Neuron (in vitro differentiated cells): ENCODE measurements at regions not wholly inside any gene's neighbourhood (a gene's known extent, or its start where the extent isn't known, plus 50 kb on each side); places are given as distances from the start of the nearest gene placed in this dataset.

Source experiments
- H2AFZ ChIP-seq: one replicate; pipeline ENCODE4 v1.6.1; 2013; ENCODE audit warnings: low read depth, mild to moderate bottlenecking, inconsistent platforms, low read length, moderate library complexity
- H3K27me3 ChIP-seq: one replicate; pipeline ENCODE4 v1.6.1; 2013; ENCODE audit warnings: low read length; ENCODE audit not compliant: insufficient read depth
- H3K36me3 ChIP-seq: one replicate; pipeline ENCODE4 v1.6.1; 2013; ENCODE audit warnings: low read length; ENCODE audit not compliant: insufficient read depth
- H3K4me1 ChIP-seq: one replicate; pipeline ENCODE4 v1.6.1; 2013; ENCODE audit warnings: low read length; ENCODE audit not compliant: insufficient read depth
- H3K4me3 ChIP-seq: 2 replicates; pipeline ENCODE4 v1.5.1; 2013; ENCODE audit warnings: mild to moderate bottlenecking, low read length, moderate library complexity
- H3K9me3 ChIP-seq: one replicate; pipeline ENCODE4 v1.6.1; 2013; ENCODE audit warnings: low read length

DNA sequence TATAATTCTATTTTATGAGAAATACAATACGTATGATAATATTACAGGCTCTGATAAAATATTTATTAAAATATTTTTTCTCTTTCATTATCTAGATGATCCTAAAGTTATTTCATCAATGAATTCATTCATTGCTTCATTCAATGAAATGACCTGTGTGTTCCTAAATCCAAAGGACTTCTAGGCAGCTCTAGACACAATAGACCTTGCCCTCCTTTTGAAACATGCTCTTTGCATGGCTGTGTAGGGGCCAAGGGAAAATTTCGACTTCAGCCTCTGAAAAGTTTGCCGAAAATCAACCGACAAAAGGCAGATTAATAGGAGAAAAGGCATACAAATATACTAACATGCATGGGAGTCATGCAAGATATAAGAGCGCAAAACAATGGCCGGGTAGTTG is 402.0 kb downstream of the ELAVL2 start:
- H3K4me3 ChIP-seq, result no peak overlapping the region
- H3K36me3 ChIP-seq, result no peaks in the 10 kb centered on the region
- no peaks in the 10 kb centered on the region for H3K4me1 ChIP-seq
- H2AFZ ChIP-seq, result no peak overlapping the region
- H3K27me3 ChIP-seq, result no peaks in the 10 kb centered on the region
- no peaks in the 10 kb centered on the region for H3K9me3 ChIP-seq

DNA sequence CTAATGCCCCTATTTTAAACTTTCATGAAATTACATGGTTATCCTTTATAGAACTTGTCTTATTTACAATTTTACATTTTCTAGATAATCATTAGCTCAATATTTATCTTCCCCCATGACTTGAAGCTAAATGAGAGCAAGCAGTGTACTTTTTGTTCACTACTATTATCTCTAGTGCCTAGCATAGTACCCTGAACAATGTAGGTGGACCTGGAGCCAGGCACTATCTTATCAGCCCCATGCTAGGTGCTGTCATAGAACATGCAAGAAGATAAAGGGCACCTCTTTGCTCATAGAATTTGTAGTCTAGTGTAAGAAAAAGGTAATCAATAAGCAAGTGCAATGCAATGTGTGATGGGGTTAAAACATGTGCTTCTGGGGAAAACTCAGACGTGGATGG is 399.9 kb downstream of the ELAVL2 start:
- Histone ChIP-seq H3K4me3 (no peak overlapping the region), H3K9me3 (no peaks in the 10 kb centered on the region), H3K27me3 (peaks cover 2% of the 10 kb centered on the region), H3K4me1 (no peaks in the 10 kb centered on the region), H2AFZ (no peak overlapping the region), H3K36me3 (no peaks in the 10 kb centered on the region)

DNA sequence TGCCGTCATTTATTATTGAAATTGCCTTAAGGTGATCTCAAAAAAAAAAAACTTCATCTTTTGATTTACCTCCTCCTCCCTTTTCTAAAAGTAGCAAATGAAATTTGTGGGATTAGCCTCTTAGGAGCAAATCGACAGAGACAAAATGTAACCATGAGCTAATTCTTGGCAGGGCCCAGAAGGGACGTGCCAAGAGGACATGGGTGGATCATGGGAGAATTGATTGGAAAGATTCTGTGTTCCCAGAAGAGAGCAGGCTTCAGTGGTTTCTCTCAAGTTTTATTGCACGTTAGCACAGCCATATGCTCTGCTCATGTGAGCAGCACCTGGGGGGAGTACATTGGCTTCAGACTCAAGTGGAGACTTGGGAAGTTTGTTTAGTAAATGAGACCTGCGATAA is 394.6 kb downstream of the ELAVL2 start:
- H3K36me3 ChIP-seq, result no peaks in the 10 kb centered on the region
- H2AFZ ChIP-seq, result no peak overlapping the region
- H3K9me3 ChIP-seq, result no peaks in the 10 kb centered on the region
- no peaks in the 10 kb centered on the region for H3K4me1 ChIP-seq
- peaks cover 2% of the 10 kb centered on the region for H3K27me3 ChIP-seq
- no peak overlapping the region for H3K4me3 ChIP-seq

DNA sequence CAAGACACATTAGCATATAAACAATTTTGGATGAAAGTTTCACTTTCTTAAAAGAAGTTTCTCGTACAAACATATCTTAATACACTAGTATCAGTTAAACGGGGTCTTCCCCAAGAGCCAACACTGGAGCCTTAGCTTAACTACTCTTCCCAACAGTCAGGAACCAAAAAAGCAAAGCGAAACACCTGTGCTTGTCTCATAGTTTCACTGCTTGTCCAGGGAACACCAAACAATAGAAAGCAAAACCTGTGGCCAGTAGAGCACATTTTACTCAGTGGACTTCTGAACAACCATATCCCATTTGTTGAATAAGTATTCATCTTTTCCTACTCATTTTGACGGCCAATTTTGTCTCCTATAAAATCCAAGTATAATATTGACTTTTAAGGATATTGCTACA is 391.4 kb downstream of the ELAVL2 start:
- H3K4me1 ChIP-seq, result no peaks in the 10 kb centered on the region
- H3K36me3 ChIP-seq, result no peaks in the 10 kb centered on the region
- H2AFZ ChIP-seq, result no peak overlapping the region
- no peaks in the 10 kb centered on the region for H3K27me3 ChIP-seq
- H3K4me3 ChIP-seq, result no peak overlapping the region
- H3K9me3 ChIP-seq, result no peaks in the 10 kb centered on the region

DNA sequence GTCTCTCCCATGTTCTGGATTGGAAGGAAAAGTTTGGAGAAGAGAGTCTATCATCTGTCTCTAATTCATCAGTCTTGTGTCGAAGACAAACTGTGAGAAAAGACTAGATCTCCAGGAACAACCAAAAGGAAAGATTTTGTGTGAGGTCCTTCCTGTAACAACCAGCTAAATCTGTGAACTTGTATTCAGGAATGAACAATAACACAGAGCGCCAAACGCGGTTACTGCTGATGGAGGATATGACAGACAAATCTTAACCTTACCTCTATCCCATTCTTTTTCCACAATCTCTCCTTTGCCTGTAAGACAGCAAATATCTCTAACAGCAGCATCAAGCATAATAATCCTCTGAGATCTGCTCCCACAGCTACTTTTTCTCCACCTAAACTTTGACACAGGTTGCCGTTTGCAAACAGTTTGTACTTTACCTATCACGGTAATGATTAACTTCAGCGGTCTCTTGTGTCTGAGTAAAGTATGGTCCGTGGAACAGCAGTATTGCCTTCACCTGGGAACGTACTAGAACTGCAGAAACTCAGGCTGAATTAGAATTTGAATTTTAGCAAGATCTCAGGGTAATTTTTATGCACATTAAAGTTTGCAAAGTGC is 387.6 kb downstream of the ELAVL2 start:
- H3K27me3 ChIP-seq, result no peaks in the 10 kb centered on the region
- no peak overlapping the region for H3K4me3 ChIP-seq
- no peaks in the 10 kb centered on the region for H3K36me3 ChIP-seq
- H3K4me1 ChIP-seq, result no peaks in the 10 kb centered on the region
- no peak overlapping the region for H2AFZ ChIP-seq
- no peaks in the 10 kb centered on the region for H3K9me3 ChIP-seq

DNA sequence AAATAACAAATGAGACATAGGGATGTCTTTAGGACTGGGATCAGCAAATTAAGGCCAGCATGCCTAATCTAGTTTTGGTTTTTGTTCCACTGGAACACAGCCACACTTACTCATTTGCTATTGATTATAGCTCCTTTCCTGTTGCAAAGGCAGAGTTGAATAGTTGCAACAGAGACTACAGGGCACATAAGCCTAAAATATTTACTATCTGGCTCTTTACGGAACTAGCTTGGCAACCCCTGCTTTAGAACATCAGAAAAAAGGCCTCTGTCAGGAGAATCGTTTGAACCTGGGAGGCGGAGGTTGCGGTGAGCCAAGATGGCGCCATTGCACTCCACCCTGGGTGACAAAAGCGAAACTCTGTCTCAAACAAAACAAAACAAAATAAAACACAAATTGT is 384.8 kb downstream of the ELAVL2 start:
- Histone ChIP-seq H3K27me3 (no peaks in the 10 kb centered on the region), H3K9me3 (no peaks in the 10 kb centered on the region), H3K4me1 (no peaks in the 10 kb centered on the region), H3K4me3 (no peak overlapping the region), H2AFZ (no peak overlapping the region), H3K36me3 (no peaks in the 10 kb centered on the region)

DNA sequence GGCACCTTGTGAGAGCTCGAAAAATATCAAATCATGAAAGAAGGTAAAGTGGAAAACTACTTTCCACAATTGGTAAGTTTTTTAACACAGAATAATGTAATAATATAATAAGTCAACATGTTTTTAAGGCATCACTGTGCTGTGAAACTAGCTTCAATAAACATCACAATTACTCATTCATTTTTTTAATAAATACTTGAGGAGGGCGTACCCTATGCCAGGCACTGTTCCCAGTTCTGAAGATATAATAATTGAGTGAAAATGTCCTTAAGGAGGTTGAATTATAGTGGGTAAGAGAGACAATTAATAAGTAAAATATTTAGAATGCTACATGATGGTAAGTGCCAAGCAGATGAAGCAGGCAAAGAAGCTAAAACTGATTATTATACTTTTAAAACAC is 381.4 kb downstream of the ELAVL2 start:
- Histone ChIP-seq H3K4me1 (no peaks in the 10 kb centered on the region), H3K27me3 (no peaks in the 10 kb centered on the region), H3K36me3 (no peaks in the 10 kb centered on the region), H3K4me3 (no peak overlapping the region), H3K9me3 (no peaks in the 10 kb centered on the region), H2AFZ (no peak overlapping the region)

DNA sequence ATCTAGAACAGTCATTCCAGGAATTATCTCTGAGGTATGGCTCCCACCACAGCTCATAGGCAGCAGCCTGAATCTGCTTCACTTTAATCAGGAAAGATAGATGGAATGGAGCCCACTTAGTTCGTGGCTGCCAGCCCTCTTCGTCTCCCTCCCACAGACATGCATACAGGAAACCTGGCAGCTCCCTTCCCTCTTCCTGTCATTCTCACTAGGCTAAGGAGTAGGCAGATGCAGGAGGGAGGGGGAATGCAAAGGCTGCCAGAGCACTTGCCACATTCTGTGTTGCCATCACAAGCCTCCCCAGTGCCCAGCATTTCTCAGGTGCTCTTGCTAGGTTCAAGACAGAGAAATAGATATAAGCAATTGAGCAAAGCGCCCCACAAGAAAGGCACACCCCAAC is 378.9 kb downstream of the ELAVL2 start:
- H3K4me3 ChIP-seq, result no peak overlapping the region

DNA sequence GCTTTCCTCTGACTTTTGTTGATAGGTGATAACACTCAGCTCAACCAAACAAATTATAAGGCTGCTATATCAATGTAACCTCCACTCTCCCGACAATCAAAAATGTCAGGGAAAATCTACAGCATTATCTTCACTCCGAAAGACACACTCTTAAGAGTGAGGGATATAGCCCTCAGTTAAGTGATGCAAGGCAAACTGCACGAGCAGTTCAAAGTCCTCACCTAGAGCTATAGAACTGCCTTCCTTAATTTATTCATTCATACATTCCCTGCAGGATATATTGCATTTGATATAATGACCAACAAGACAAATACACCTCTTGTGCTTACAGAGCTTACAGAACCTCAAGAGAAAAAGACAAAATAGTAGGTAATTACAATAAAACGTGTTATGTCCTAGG is 378.1 kb downstream of the ELAVL2 start:
- Histone ChIP-seq H2AFZ (no peak overlapping the region), H3K4me1 (no peaks in the 10 kb centered on the region), H3K4me3 (no peak overlapping the region), H3K36me3 (no peaks in the 10 kb centered on the region), H3K27me3 (no peaks in the 10 kb centered on the region), H3K9me3 (no peaks in the 10 kb centered on the region)

More for the DNA sequence above, 378.9 kb downstream of the ELAVL2 start:
- Histone ChIP-seq H3K27me3 (no peaks in the 10 kb centered on the region), H3K4me1 (no peaks in the 10 kb centered on the region), H3K36me3 (no peaks in the 10 kb centered on the region), H3K9me3 (no peaks in the 10 kb centered on the region), H2AFZ (no peak overlapping the region)

DNA sequence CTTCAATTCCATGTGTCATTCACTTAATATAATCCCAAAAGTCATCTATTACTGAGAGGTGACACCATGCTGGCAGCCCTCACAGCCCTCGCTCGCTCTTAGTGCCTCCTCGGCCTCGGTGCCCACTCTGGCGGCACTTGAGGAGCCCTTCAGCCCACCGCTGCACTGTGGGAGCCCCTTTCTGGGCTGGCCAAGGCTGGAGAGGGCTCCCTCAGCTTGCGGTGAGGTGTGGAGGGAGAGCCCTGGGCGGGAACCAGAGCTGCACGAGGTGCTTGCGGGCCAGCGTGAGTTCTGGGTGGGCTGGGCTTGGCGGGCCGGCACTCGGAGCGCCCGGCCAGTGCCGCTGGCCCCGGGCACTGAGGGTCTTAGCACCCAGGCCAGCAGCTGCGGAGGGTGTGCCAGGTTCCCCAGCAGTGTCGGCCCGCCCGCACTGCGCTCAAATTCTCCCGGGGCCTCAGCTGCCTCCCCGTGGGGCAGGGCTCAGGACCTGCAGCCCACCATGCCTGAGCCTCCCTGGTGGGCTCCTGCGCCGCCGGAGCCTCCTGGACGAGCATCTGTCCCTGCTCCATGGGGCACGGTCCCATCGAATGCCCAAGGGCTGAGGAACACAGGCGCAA is 374.1 kb downstream of the ELAVL2 start:
- Histone ChIP-seq H2AFZ (no peak overlapping the region), H3K9me3 (no peaks in the 10 kb centered on the region), H3K27me3 (no peaks in the 10 kb centered on the region), H3K4me1 (no peaks in the 10 kb centered on the region), H3K4me3 (no peak overlapping the region), H3K36me3 (no peaks in the 10 kb centered on the region)

DNA sequence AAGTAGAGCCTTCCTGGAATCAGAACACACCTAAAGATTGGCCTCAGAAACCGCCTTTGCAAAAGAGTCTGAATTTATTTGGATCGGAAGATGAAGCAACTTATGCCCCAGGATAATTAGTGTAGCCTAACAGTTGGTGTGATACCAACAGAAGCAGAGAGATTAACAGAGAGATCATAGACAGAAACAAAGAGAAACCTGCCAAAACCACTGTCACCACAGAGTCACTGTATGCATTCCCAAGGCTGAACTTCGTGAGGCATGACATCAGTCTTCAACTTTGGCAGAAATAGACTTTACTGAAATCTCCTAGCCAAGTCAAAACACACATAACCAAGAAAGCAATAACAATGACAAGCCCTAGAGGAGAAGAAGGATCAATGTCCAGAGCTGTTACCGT is 361.8 kb downstream of the ELAVL2 start:
- no peak overlapping the region for H2AFZ ChIP-seq
- H3K27me3 ChIP-seq, result no peaks in the 10 kb centered on the region
- no peaks in the 10 kb centered on the region for H3K4me1 ChIP-seq
- no peaks in the 10 kb centered on the region for H3K36me3 ChIP-seq
- no peaks in the 10 kb centered on the region for H3K9me3 ChIP-seq
- H3K4me3 ChIP-seq, result no peak overlapping the region

DNA sequence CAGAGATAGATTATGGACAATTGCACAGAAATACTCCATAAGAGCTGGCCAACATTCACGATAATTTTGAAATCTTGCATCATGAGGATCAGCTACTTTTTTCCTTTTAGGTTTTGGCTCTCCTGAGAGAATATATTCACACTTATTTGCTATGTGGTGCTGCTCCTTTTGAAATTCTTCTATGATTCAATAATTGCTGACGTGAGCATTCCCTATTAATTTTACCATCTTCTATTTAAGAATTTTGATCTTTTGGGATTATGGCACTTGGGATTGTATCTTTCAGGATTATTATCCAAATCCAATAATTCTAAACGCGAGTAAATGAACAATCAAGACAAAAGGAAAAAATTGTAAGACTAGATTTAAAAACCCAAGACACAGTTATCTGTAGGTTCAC is 358.8 kb downstream of the ELAVL2 start:
- H3K27me3 ChIP-seq, result no peaks in the 10 kb centered on the region
- no peaks in the 10 kb centered on the region for H3K9me3 ChIP-seq
- H3K4me3 ChIP-seq, result no peak overlapping the region
- no peaks in the 10 kb centered on the region for H3K4me1 ChIP-seq
- H2AFZ ChIP-seq, result no peak overlapping the region
- no peaks in the 10 kb centered on the region for H3K36me3 ChIP-seq

DNA sequence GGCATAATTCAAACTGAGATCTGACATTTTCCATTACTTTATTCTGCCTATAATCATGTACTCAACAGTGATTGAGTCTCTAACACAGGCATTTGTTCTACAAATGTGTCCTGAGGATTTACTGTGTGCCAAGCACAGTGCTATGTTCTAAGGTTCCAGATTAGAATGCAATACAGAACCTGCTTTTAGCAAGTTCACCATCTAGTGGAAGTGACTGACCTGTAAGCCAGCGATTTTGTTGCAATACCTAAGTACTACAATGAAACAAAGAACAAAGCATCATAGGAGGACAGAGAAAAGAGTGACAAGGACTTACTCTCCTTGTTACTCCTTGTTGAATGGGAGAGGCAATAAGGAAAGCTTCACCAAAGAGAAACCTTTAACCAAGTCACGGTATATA is 348.1 kb downstream of the ELAVL2 start:
- Histone ChIP-seq H2AFZ (no peak overlapping the region), H3K4me1 (no peaks in the 10 kb centered on the region), H3K36me3 (no peaks in the 10 kb centered on the region), H3K4me3 (no peak overlapping the region), H3K27me3 (peaks cover 2% of the 10 kb centered on the region), H3K9me3 (no peaks in the 10 kb centered on the region)

DNA sequence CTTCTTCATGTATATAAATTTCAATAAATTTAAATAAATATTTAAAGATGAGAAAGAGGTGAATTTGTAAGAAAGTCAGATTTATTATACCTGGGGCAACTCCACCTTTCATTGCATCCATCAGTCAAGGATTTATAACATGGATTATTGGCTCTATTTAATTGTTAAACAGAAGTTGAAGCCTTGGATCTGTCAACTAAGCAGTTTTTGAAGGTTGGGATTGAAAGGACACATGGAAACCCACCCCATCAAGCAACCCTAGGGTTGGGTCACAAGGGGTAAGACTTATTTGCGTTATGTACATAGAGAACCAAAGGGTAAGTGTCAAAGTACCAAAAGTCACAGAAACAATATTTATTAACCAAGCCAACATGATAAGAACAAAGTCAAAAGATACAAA is 342.5 kb downstream of the ELAVL2 start:
- H3K27me3 ChIP-seq, result peaks cover 2% of the 10 kb centered on the region
- H3K36me3 ChIP-seq, result no peaks in the 10 kb centered on the region
- H3K4me3 ChIP-seq, result no peak overlapping the region
- H3K9me3 ChIP-seq, result no peaks in the 10 kb centered on the region
- no peak overlapping the region for H2AFZ ChIP-seq
- no peaks in the 10 kb centered on the region for H3K4me1 ChIP-seq
